SK-N-SH (cell line): ENCODE measurements at regions not wholly inside any gene's neighbourhood (a gene's known extent, or its start where the extent isn't known, plus 50 kb on each side); places are given as distances from the start of the nearest gene placed in this dataset.

Experiments used
- CTCF ChIA-PET: fragments of 300-600, 350-600 bp; formaldehyde crosslinking; extraction: SDS; loops from one replicate; lab custom pipeline; 2021; lab: Yijun Ruan, JAX
- POLR2A ChIA-PET: fragments of 350-600 bp; sonication (Branson Sonifier 250); formaldehyde crosslinking; extraction: SDS; loops from one replicate; lab custom pipeline; 2020; ENCODE audit warnings: antibody characterized with exemption, inconsistent platforms; lab: Yijun Ruan, JAX
- DNase-seq: peaks from one replicate; pipeline ENCODE4 v3.0.0; 2012
- H2AFZ ChIP-seq: fragments of 200-600 bp; sonication (generic); 2 replicates; pipeline ENCODE4 v1.8.1; 2016; ENCODE audit warnings: antibody characterized with exemption, mild to moderate bottlenecking, low read depth
- H3F3A ChIP-seq: fragments of 200-600 bp; sonication (generic); replicated peaks from 2 replicates; pipeline ENCODE3; 2016; ENCODE audit warnings: antibody characterized with exemption, mild to moderate bottlenecking; ENCODE audit not compliant: insufficient read depth
- H3K27ac ChIP-seq, 2 experiments: fragments of 200-500 bp in 1 of 2; fragments of 200-600 bp in 1 of 2; sonication (Bioruptor generic) in 1 of 2; sonication (generic), shearing (Covaris generic) in 1 of 2; 2 replicates each; pipeline versions ENCODE4 v1.5.1 to v1.6.1; 2014 to 2016; ENCODE audit warnings: low read depth in 2 of 2, inconsistent platforms in 1 of 2, low read length in 1 of 2, mild to moderate bottlenecking in 1 of 2, mixed read lengths in 1 of 2
- H3K27me3 ChIP-seq: fragments of 200-600 bp; sonication (generic), shearing (Covaris generic); 2 replicates; pipeline ENCODE4 v1.6.1; 2016; ENCODE audit warnings: mixed run types; ENCODE audit not compliant: insufficient read depth
- H3K36me3 ChIP-seq, 2 experiments: fragments of 200-500 bp in 1 of 2; fragments of 200-600 bp in 1 of 2; sonication (Bioruptor generic) in 1 of 2; sonication (generic) in 1 of 2; replicated peaks in 1 of 2; 2 replicates each; pipeline versions ENCODE3 to v1.5.1; 2014 to 2016; ENCODE audit warnings: low read length in 1 of 2, mild to moderate bottlenecking in 1 of 2; ENCODE audit not compliant: insufficient read depth in 2 of 2, control insufficient read depth in 1 of 2
- H3K4me1 ChIP-seq, 2 experiments: fragments of 200-500 bp in 1 of 2; fragments of 200-600 bp in 1 of 2; sonication (Bioruptor generic) in 1 of 2; sonication (generic), shearing (Covaris generic) in 1 of 2; 2 replicates each; pipeline versions ENCODE4 v1.5.1 to v1.6.1; 2014 to 2016; ENCODE audit warnings: low read depth in 1 of 2, low read length in 1 of 2, mixed run types in 1 of 2; ENCODE audit not compliant: insufficient read depth in 2 of 2, control insufficient read depth in 1 of 2
- H3K4me2 ChIP-seq: fragments of 200-600 bp; sonication (generic), shearing (Covaris generic); 2 replicates; pipeline ENCODE4 v1.6.1; 2017; ENCODE audit warnings: mixed run types
- H3K4me3 ChIP-seq, 2 experiments: fragments of 200-500 bp in 1 of 2; fragments of 200-600 bp in 1 of 2; sonication (Bioruptor generic) in 1 of 2; sonication (generic), shearing (Covaris generic) in 1 of 2; 2 replicates each; pipeline versions ENCODE4 v1.5.1 to v1.8.1; 2014 to 2016; ENCODE audit warnings: low read depth in 2 of 2, inconsistent platforms in 1 of 2, low read length in 1 of 2, mild to moderate bottlenecking in 1 of 2, mixed read lengths in 1 of 2, moderate library complexity in 1 of 2
- H3K79me2 ChIP-seq: fragments of 200-600 bp; sonication (generic); 2 replicates; pipeline ENCODE4 v1.8.1; 2017; ENCODE audit warnings: mild to moderate bottlenecking; ENCODE audit not compliant: insufficient read depth
- H3K9ac ChIP-seq: fragments of 200-600 bp; sonication (generic); 2 replicates; pipeline ENCODE4 v1.6.1; 2017; ENCODE audit warnings: mixed run types
- H3K9me2 ChIP-seq: fragments of 200-600 bp; sonication (generic); 2 replicates; pipeline ENCODE4 v1.6.1; 2017; ENCODE audit warnings: mixed run types
- H3K9me3 ChIP-seq: fragments of 200-600 bp; sonication (generic); 2 replicates; pipeline ENCODE4 v1.6.1; 2017; ENCODE audit warnings: mixed run types, mild to moderate bottlenecking, moderate library complexity
- H4K20me1 ChIP-seq: fragments of 200-600 bp; sonication (generic); 2 replicates; pipeline ENCODE4 v1.6.1; 2017; ENCODE audit warnings: mild to moderate bottlenecking, mixed run types; ENCODE audit not compliant: insufficient read depth
- ELF1 ChIP-seq: IDR thresholded peaks from 2 replicates; pipeline ENCODE4 v1.4.0; 2012
- EP300 ChIP-seq, 2 experiments: IDR thresholded peaks; 2 replicates each; pipeline versions ENCODE4 v1.4.0 to v1.6.1; 2012; ENCODE audit warnings: borderline replicate concordance in 1 of 2, low read depth in 1 of 2, low read length in 1 of 2
- EZH2phosphoT487 ChIP-seq: fragments of 200-600 bp; sonication (generic); IDR thresholded peaks from 2 replicates; pipeline ENCODE4 v1.6.1; 2017; ENCODE audit warnings: low read depth, mixed run types, mild to moderate bottlenecking, antibody characterized with exemption, moderate library complexity, borderline replicate concordance
- JUND ChIP-seq: IDR thresholded peaks from 2 replicates; pipeline ENCODE4 v1.4.0; 2012
- RAD21 ChIP-seq: IDR thresholded peaks from 2 replicates; pipeline ENCODE4 v1.6.1; 2012; ENCODE audit warnings: mild to moderate bottlenecking, low read length
- RCOR1 ChIP-seq: fragments of 150-350 bp; IDR thresholded peaks from 2 replicates; pipeline ENCODE4 v1.6.1; 2017; ENCODE audit warnings: antibody characterized with exemption, low read length
- TAF1 ChIP-seq: IDR thresholded peaks from 2 replicates; pipeline ENCODE4 v1.6.1; 2012; ENCODE audit warnings: low read depth, mild to moderate bottlenecking, low read length, moderate library complexity, borderline replicate concordance
- TCF12 ChIP-seq: IDR thresholded peaks from 2 replicates; pipeline ENCODE4 v1.4.0; 2012
- TEAD4 ChIP-seq: IDR thresholded peaks from 2 replicates; pipeline ENCODE4 v1.4.0; 2012; ENCODE audit warnings: mild to moderate bottlenecking, borderline replicate concordance; ENCODE audit not compliant: insufficient read depth
- YY1 ChIP-seq: IDR thresholded peaks from 2 replicates; pipeline ENCODE4 v1.4.0; 2012; ENCODE audit warnings: low read depth, mild to moderate bottlenecking
- ZBTB33 ChIP-seq: IDR thresholded peaks from 2 replicates; pipeline ENCODE4 v1.4.0; 2012; ENCODE audit warnings: low read depth, borderline replicate concordance
- WGBS: methylation state at CpG from one replicate; pipeline ENCODE4 v1.1.6; 2017; ENCODE audit warnings: low lambda C conversion rate; 5-methylcytosine and 5-hydroxymethylcytosine counted together
- TF ChIP-seq, protein P1 (sequence below): fragments of 150-350 bp; IDR thresholded peaks from 2 replicates; pipeline ENCODE4 v1.6.1; 2017; ENCODE audit warnings: antibody characterized with exemption, low read length, low read depth, borderline replicate concordance

- no peak for TF ChIP-seq EZH2phosphoT487
Observed at GRCh38 chr17:74130276-74130675, 73.2 kb upstream of the RPL38 start (continued).

GRCh38 chr17:74130841-74131240 is 72.6 kb upstream of the RPL38 start:
- Histone ChIP-seq H3K9me2 (no peaks in the 10 kb centered on the region), H3K27me3 (no peaks in the 10 kb centered on the region), H3F3A (no peaks in the 10 kb centered on the region), H3K79me2 (no peaks in the 10 kb centered on the region), H3K4me3 (no peak overlapping the region), H4K20me1 (no peaks in the 10 kb centered on the region), H3K9me3 (no peaks in the 10 kb centered on the region; the same call in 1 of the 2 replicates), H3K36me3 (no peaks in the 10 kb centered on the region), H3K4me1 (no peaks in the 10 kb centered on the region; a peak in 1 of 4 replicates), H2AFZ (no peak overlapping the region), H3K4me2 (no peak overlapping the region), H3K27ac (no peak overlapping the region), H3K9ac (no peak overlapping the region)
- POLR2A ChIA-PET = no interaction called here
- no peak for DNase-seq
- 34% methylated on average over 8 of the region's 8 CpGs for WGBS
- TF ChIP-seq TEAD4 = no peak
- TF ChIP-seq YY1 = no peak
- TF ChIP-seq EZH2phosphoT487 = no peak
- no peak for TF ChIP-seq RCOR1
- TF ChIP-seq RAD21 = no peak
- TF ChIP-seq TCF12 = no peak
- no peak for TF ChIP-seq EP300 (IDR thresholded peaks at IDR 0.05; ENCODE audit: borderline replicate concordance in 1 of 2, low read depth in 1 of 2, low read length in 1 of 2)
- TF ChIP-seq, protein P1, sequence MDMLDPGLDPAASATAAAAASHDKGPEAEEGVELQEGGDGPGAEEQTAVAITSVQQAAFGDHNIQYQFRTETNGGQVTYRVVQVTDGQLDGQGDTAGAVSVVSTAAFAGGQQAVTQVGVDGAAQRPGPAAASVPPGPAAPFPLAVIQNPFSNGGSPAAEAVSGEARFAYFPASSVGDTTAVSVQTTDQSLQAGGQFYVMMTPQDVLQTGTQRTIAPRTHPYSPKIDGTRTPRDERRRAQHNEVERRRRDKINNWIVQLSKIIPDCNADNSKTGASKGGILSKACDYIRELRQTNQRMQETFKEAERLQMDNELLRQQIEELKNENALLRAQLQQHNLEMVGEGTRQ = no peak
- no peak for TF ChIP-seq ZBTB33
- TF ChIP-seq JUND = no peak
- TF ChIP-seq TAF1 = no peak
- no peak for TF ChIP-seq ELF1
- CTCF ChIA-PET = interaction anchor here (0.6 to 1.4 kb wide), 8 partner anchors 9 to 230 kb away, joined by 3 to 5 read pairs (median 4); no protein-coding TSS in a partner anchor

DNA sequence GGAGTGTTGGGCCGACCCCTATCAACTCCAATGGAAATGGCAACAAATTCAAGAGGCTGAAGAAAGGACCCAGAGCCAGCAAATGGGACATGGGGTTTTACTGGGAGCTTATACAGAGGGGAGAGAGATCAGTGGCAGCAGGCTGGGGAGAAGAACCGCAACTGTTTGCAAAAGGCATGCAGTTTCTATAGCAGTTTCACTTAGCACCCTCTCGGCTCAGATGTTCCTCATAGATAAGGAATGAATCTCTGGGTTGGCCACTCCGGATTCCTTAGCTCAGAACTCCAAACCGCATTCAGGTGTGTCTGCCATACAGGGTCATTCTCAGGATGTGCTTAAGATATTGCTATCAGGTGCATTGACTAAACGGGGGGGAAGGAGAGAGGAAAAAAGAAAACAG is 71.1 kb upstream of the RPL38 start:
- ChIA-PET CTCF (interaction anchor here (1.0 kb wide), 2 partner anchors 9 to 311 kb away, joined by 3 read pairs; no protein-coding TSS in a partner anchor), POLR2A (no interaction called here)
- no peak for DNase-seq
- Histone ChIP-seq H3K4me1 (no peaks in the 10 kb centered on the region; a peak in 1 of 4 replicates), H3K36me3 (no peaks in the 10 kb centered on the region), H3K27me3 (no peaks in the 10 kb centered on the region), H4K20me1 (no peaks in the 10 kb centered on the region), H3K4me3 (no peak overlapping the region), H3F3A (no peaks in the 10 kb centered on the region), H3K9ac (no peak overlapping the region), H3K9me3 (no peaks in the 10 kb centered on the region; the same call in 1 of the 2 replicates), H3K27ac (no peak overlapping the region), H3K4me2 (no peak overlapping the region), H3K9me2 (no peaks in the 10 kb centered on the region), H3K79me2 (no peaks in the 10 kb centered on the region), H2AFZ (no peak overlapping the region)
- 23% methylated on average over 6 of the region's 6 CpGs for WGBS
- no peak for TF ChIP-seq ZBTB33
